H1 (cell line): ENCODE measurements at regions not wholly inside any gene's neighbourhood (a gene's known extent, or its start where the extent isn't known, plus 50 kb on each side); places are given as distances from the start of the nearest gene placed in this dataset.

Experiments used
- BCL11A ChIP-seq, 2 experiments: IDR thresholded peaks; one replicate each; pipeline ENCODE4 v1.6.1; 2011; ENCODE audit warnings: low read depth in 2 of 2, low read length in 2 of 2, mild to moderate bottlenecking in 2 of 2
- CBX8 ChIP-seq: fragments of 300-800, 300-1000 bp; sonication (generic); IDR thresholded peaks from 2 replicates; pipeline ENCODE4 v1.7.1; 2016; ENCODE audit warnings: low read depth, low read length, borderline replicate concordance
- EP300 ChIP-seq, 2 experiments: IDR thresholded peaks; 1 replicate in 1 of 2; 2 replicates in 1 of 2; pipeline ENCODE4 v1.6.1; 2011 to 2012; ENCODE audit warnings: low read depth in 2 of 2, low read length in 2 of 2, mild to moderate bottlenecking in 2 of 2, borderline replicate concordance in 1 of 2, inconsistent platforms in 1 of 2, moderate library complexity in 1 of 2
- EZH2 ChIP-seq: fragments of 200-600 bp; sonication (generic); IDR thresholded peaks from 2 replicates; pipeline ENCODE4 v1.7.1; 2012; ENCODE audit warnings: low read depth, mild to moderate bottlenecking, moderate library complexity, low read length, inconsistent platforms; ENCODE audit not compliant: severe bottlenecking
- SP1 ChIP-seq: IDR thresholded peaks from 2 replicates; pipeline ENCODE4 v1.6.1; 2011; ENCODE audit warnings: low read depth, low read length
- ZNF274 ChIP-seq: IDR thresholded peaks from 2 replicates; pipeline ENCODE4 v1.7.0; 2012; ENCODE audit warnings: low read length, borderline replicate concordance; ENCODE audit errors: extremely low read depth

GRCh38 chr4:156692016-156692415 is 279.6 kb downstream of the PDGFC start (continued):
- TF ChIP-seq ZNF274 (no peak), EP300 (IDR thresholded peaks at IDR 0.05; ENCODE audit: borderline replicate concordance in 1 of 2, low read depth in 2 of 2, low read length in 2 of 2) (no peak), SP1 (no peak), BCL11A (IDR thresholded peaks at IDR 0.05; ENCODE audit: low read depth in 2 of 2, low read length in 2 of 2) (no peak), EZH2 (no peak), CBX8 (no peak)
